ENCODE measurements at regions not wholly inside any gene's neighbourhood (a gene's known extent, or its start where the extent isn't known, plus 50 kb on each side); places are given as distances from the start of the nearest gene placed in this dataset.

- no peak overlapping the region for H3K4me3 ChIP-seq (ENCODE audit: insufficient read depth in 1 of 2, low read depth in 1 of 2, low read length in 2 of 2)
- no peak overlapping the region for H3K4me2 ChIP-seq (ENCODE audit: low read length, poor library complexity, severe bottlenecking)
- H2BK12ac ChIP-seq (ENCODE audit: low read length in 2 of 2), result no peak overlapping the region
- H2BK120ac ChIP-seq (ENCODE audit: low read depth, low read length), result no peak overlapping the region
- H3K18ac ChIP-seq (ENCODE audit: low read depth in 1 of 2, low read length in 2 of 2), result no peak overlapping the region
- peaks cover 16% of the 10 kb centered on the region for H3K9me3 ChIP-seq (ENCODE audit: control insufficient read depth, low read length)
- no peak overlapping the region for H3K4ac ChIP-seq (ENCODE audit: low read depth in 1 of 2, low read length in 2 of 2)
- H3K79me1 ChIP-seq (replicated peaks; ENCODE audit: low read length, poor library complexity, severe bottlenecking), result no peaks in the 10 kb centered on the region
- peak overlapping the region; percentile 3 for H2AK5ac ChIP-seq (ENCODE audit: low read length, severe bottlenecking)
- H4K8ac ChIP-seq (ENCODE audit: low read length), result no peak overlapping the region
- DNase-seq, result no peak
- no peaks in the 10 kb centered on the region for H3K36me3 ChIP-seq (ENCODE audit: control insufficient read depth in 1 of 2, insufficient read depth in 2 of 2, low read depth in 1 of 2, low read length in 2 of 2)
- WGBS, result 81% methylated on average over 2 of the region's 4 CpGs
- no peaks in the 10 kb centered on the region for H3K27me3 ChIP-seq (ENCODE audit: control insufficient read depth in 1 of 2, insufficient read depth in 1 of 2, low read length in 2 of 2)
- H3K14ac ChIP-seq (ENCODE audit: low read length in 2 of 2), result no peak overlapping the region
- H4K91ac ChIP-seq (ENCODE audit: low read length), result no peak overlapping the region
- H3K23ac ChIP-seq (ENCODE audit: low read length in 2 of 2), result no peak overlapping the region
- no peak overlapping the region for H2AFZ ChIP-seq (ENCODE audit: low read depth, low read length)
- no peak overlapping the region for H2BK15ac ChIP-seq (ENCODE audit: low read depth, poor library complexity, severe bottlenecking)
- peak overlapping the region; percentile 84 for H3K27ac ChIP-seq (ENCODE audit: low read length, poor library complexity, severe bottlenecking)
- no peak overlapping the region for H3K9ac ChIP-seq (ENCODE audit: low read length)
- no peak overlapping the region for H2BK5ac ChIP-seq (ENCODE audit: low read depth, low read length, poor library complexity, severe bottlenecking)
- peaks cover 4% of the 10 kb centered on the region for H3K4me1 ChIP-seq (ENCODE audit: control insufficient read depth, insufficient read depth, low read depth, low read length)
Measured at GRCh38 chr6:22035690-22036089, 261.1 kb downstream of the PRL start.

GRCh38 chr6:22036275-22036674 lies 260.6 kb downstream of the PRL start:
- peak overlapping the region; percentile 52 for H3K4me2 ChIP-seq (ENCODE audit: low read length, poor library complexity, severe bottlenecking)
- H4K91ac ChIP-seq (ENCODE audit: low read length), result no peak overlapping the region
- no peak overlapping the region for H2BK120ac ChIP-seq (ENCODE audit: low read depth, low read length)
- H3K4ac ChIP-seq (ENCODE audit: low read depth in 1 of 2, low read length in 2 of 2), result no peak overlapping the region
- no peak for DNase-seq
- H3K27me3 ChIP-seq (ENCODE audit: control insufficient read depth in 1 of 2, insufficient read depth in 1 of 2, low read length in 2 of 2), result no peaks in the 10 kb centered on the region
- no peak overlapping the region for H2AFZ ChIP-seq (ENCODE audit: low read depth, low read length)
- peak overlapping the region in 1 of 2 experiments; percentile 14 for H3K14ac ChIP-seq (ENCODE audit: low read length in 2 of 2)
- H3K79me1 ChIP-seq (replicated peaks; ENCODE audit: low read length, poor library complexity, severe bottlenecking), result no peaks in the 10 kb centered on the region
- H3K27ac ChIP-seq (ENCODE audit: low read length, poor library complexity, severe bottlenecking), result peak overlapping the region; percentile 84
- H3K23ac ChIP-seq (ENCODE audit: low read length in 2 of 2), result no peak overlapping the region
- peak overlapping the region in 1 of 2 experiments; percentile 56 for H2BK12ac ChIP-seq (ENCODE audit: low read length in 2 of 2)
- peak overlapping the region; percentile 26 for H2BK5ac ChIP-seq (ENCODE audit: low read depth, low read length, poor library complexity, severe bottlenecking)
- no peak overlapping the region for H2BK15ac ChIP-seq (ENCODE audit: low read depth, poor library complexity, severe bottlenecking)
- H3K36me3 ChIP-seq (ENCODE audit: control insufficient read depth in 1 of 2, insufficient read depth in 2 of 2, low read depth in 1 of 2, low read length in 2 of 2), result no peaks in the 10 kb centered on the region
- H3K9ac ChIP-seq (ENCODE audit: low read length), result no peak overlapping the region
- peaks cover 4% of the 10 kb centered on the region for H3K4me1 ChIP-seq (ENCODE audit: control insufficient read depth, insufficient read depth, low read depth, low read length)
- 68% methylated on average over 6 of the region's 7 CpGs for WGBS
- H3K4me3 ChIP-seq (ENCODE audit: insufficient read depth in 1 of 2, low read depth in 1 of 2, low read length in 2 of 2), result no peak overlapping the region
- H4K8ac ChIP-seq (ENCODE audit: low read length), result no peak overlapping the region
- H3K9me3 ChIP-seq (ENCODE audit: control insufficient read depth, low read length), result peaks cover 18% of the 10 kb centered on the region
- H2AK5ac ChIP-seq (ENCODE audit: low read length, severe bottlenecking), result peak overlapping the region; percentile 57
- H3K18ac ChIP-seq (ENCODE audit: low read depth in 1 of 2, low read length in 2 of 2), result peak overlapping the region in 1 of 2 experiments; percentile 58

- H2AFZ ChIP-seq (ENCODE audit: low read depth, low read length), result no peak overlapping the region
- no peaks in the 10 kb centered on the region for H3K79me1 ChIP-seq (replicated peaks; ENCODE audit: low read length, poor library complexity, severe bottlenecking)
- H2BK120ac ChIP-seq (ENCODE audit: low read depth, low read length), result no peak overlapping the region
- H2BK5ac ChIP-seq (ENCODE audit: low read depth, low read length, poor library complexity, severe bottlenecking), result peak overlapping the region; percentile 90
- H3K9ac ChIP-seq (ENCODE audit: low read length), result no peak overlapping the region
- no peak for DNase-seq
- H3K9me3 ChIP-seq (ENCODE audit: control insufficient read depth, low read length), result peaks cover 18% of the 10 kb centered on the region
- no peak overlapping the region for H3K4me2 ChIP-seq (ENCODE audit: low read length, poor library complexity, severe bottlenecking)
- H3K27ac ChIP-seq (ENCODE audit: low read length, poor library complexity, severe bottlenecking), result peak overlapping the region; percentile 84
- 86% methylated on average over 2 of the region's 3 CpGs for WGBS
- no peak overlapping the region for H3K4ac ChIP-seq (ENCODE audit: low read depth in 1 of 2, low read length in 2 of 2)
- no peaks in the 10 kb centered on the region for H3K27me3 ChIP-seq (ENCODE audit: control insufficient read depth in 1 of 2, insufficient read depth in 1 of 2, low read length in 2 of 2)
- H3K4me1 ChIP-seq (ENCODE audit: control insufficient read depth, insufficient read depth, low read depth, low read length), result peaks cover 4% of the 10 kb centered on the region
- no peak overlapping the region for H4K91ac ChIP-seq (ENCODE audit: low read length)
- H3K14ac ChIP-seq (ENCODE audit: low read length in 2 of 2), result no peak overlapping the region
- no peak overlapping the region for H2BK15ac ChIP-seq (ENCODE audit: low read depth, poor library complexity, severe bottlenecking)
- H2BK12ac ChIP-seq (ENCODE audit: low read length in 2 of 2), result no peak overlapping the region
- no peak overlapping the region for H2AK5ac ChIP-seq (ENCODE audit: low read length, severe bottlenecking)
- H4K8ac ChIP-seq (ENCODE audit: low read length), result no peak overlapping the region
- no peak overlapping the region for H3K4me3 ChIP-seq (ENCODE audit: insufficient read depth in 1 of 2, low read depth in 1 of 2, low read length in 2 of 2)
- no peaks in the 10 kb centered on the region for H3K36me3 ChIP-seq (ENCODE audit: control insufficient read depth in 1 of 2, insufficient read depth in 2 of 2, low read depth in 1 of 2, low read length in 2 of 2)
- H3K23ac ChIP-seq (ENCODE audit: low read length in 2 of 2), result no peak overlapping the region
- H3K18ac ChIP-seq (ENCODE audit: low read depth in 1 of 2, low read length in 2 of 2), result no peak overlapping the region
Measured at GRCh38 chr6:22036699-22037098, 260.1 kb downstream of the PRL start.

DNA sequence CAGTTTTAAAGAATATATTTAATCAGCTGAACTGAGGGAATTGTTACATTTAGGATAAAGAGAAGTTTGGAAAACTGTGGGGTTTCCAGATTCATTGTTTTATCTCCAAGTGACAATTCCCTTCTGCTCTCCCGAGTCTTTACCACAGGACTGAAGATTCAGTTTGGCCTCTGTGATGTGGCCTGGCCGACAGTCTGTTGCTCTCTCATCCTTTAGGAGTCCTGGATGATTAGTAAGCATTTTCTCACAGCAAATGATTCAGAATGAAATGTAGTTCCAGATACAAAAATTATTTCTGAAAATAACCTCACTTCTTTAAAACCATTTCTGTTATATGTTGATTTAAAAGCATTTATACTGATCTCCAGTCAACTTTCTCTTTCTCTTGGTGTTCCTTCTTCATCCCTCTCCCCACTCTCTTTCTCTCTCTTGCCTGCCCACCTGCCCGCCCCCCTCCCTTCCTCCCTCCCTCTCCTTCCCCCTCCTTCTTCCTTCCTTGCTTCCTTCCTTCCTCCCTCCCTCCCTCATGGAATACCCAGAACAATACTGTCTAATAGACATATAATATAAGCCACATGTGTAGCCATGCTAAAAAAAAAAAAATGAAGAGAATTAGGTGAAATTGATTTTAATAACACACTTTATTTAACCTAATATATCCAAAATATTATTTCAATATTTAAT lies 254.9 kb downstream of the PRL start:
- H3K18ac ChIP-seq (ENCODE audit: low read depth in 1 of 2, low read length in 2 of 2), result no peak overlapping the region
- no peak overlapping the region for H2BK5ac ChIP-seq (ENCODE audit: low read depth, low read length, poor library complexity, severe bottlenecking)
- no peak overlapping the region for H4K8ac ChIP-seq (ENCODE audit: low read length)
- H2BK120ac ChIP-seq (ENCODE audit: low read depth, low read length), result no peak overlapping the region
- no peak for DNase-seq
- H3K4me3 ChIP-seq (ENCODE audit: insufficient read depth in 1 of 2, low read depth in 1 of 2, low read length in 2 of 2), result no peak overlapping the region
- H2AK5ac ChIP-seq (ENCODE audit: low read length, severe bottlenecking), result no peak overlapping the region
- no peaks in the 10 kb centered on the region for H3K27me3 ChIP-seq (ENCODE audit: control insufficient read depth in 1 of 2, insufficient read depth in 1 of 2, low read length in 2 of 2)
- peaks cover 18% of the 10 kb centered on the region for H3K9me3 ChIP-seq (ENCODE audit: control insufficient read depth, low read length)
- no peaks in the 10 kb centered on the region for H3K79me1 ChIP-seq (replicated peaks; ENCODE audit: low read length, poor library complexity, severe bottlenecking)
- H3K14ac ChIP-seq (ENCODE audit: low read length in 2 of 2), result no peak overlapping the region
- no peak overlapping the region for H2AFZ ChIP-seq (ENCODE audit: low read depth, low read length)
- peak overlapping the region; percentile 34 for H3K27ac ChIP-seq (ENCODE audit: low read length, poor library complexity, severe bottlenecking)
- no peak overlapping the region for H3K4me2 ChIP-seq (ENCODE audit: low read length, poor library complexity, severe bottlenecking)
- no peaks in the 10 kb centered on the region for H3K36me3 ChIP-seq (ENCODE audit: control insufficient read depth in 1 of 2, insufficient read depth in 2 of 2, low read depth in 1 of 2, low read length in 2 of 2)
- H3K9ac ChIP-seq (ENCODE audit: low read length), result peak overlapping the region; percentile 61
- 70% methylated on average over 2 of the region's 3 CpGs for WGBS
- H4K91ac ChIP-seq (ENCODE audit: low read length), result no peak overlapping the region
- H2BK15ac ChIP-seq (ENCODE audit: low read depth, poor library complexity, severe bottlenecking), result no peak overlapping the region
- no peak overlapping the region for H3K4ac ChIP-seq (ENCODE audit: low read depth in 1 of 2, low read length in 2 of 2)
- no peak overlapping the region for H2BK12ac ChIP-seq (ENCODE audit: low read length in 2 of 2)
- H3K23ac ChIP-seq (ENCODE audit: low read length in 2 of 2), result no peak overlapping the region
- peaks cover 8% of the 10 kb centered on the region for H3K4me1 ChIP-seq (ENCODE audit: control insufficient read depth, insufficient read depth, low read depth, low read length)

All from mesenchymal stem cell (in vitro differentiated cells and primary cell).